ENCODE measurements at regions not wholly inside any gene's neighbourhood (a gene's known extent, or its start where the extent isn't known, plus 50 kb on each side); places are given as distances from the start of the nearest gene placed in this dataset.

GRCh38 chr14:61102549-61103466, 121.8 kb downstream of the SLC38A6 start:
- TF ChIP-seq, protein P1, sequence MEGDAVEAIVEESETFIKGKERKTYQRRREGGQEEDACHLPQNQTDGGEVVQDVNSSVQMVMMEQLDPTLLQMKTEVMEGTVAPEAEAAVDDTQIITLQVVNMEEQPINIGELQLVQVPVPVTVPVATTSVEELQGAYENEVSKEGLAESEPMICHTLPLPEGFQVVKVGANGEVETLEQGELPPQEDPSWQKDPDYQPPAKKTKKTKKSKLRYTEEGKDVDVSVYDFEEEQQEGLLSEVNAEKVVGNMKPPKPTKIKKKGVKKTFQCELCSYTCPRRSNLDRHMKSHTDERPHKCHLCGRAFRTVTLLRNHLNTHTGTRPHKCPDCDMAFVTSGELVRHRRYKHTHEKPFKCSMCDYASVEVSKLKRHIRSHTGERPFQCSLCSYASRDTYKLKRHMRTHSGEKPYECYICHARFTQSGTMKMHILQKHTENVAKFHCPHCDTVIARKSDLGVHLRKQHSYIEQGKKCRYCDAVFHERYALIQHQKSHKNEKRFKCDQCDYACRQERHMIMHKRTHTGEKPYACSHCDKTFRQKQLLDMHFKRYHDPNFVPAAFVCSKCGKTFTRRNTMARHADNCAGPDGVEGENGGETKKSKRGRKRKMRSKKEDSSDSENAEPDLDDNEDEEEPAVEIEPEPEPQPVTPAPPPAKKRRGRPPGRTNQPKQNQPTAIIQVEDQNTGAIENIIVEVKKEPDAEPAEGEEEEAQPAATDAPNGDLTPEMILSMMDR (IDR thresholded peaks at IDR 0.05): no peak
- TF ChIP-seq EP300 (IDR thresholded peaks at IDR 0.05) (no peak), POLR2AphosphoS5 (IDR thresholded peaks at IDR 0.05) (no peak)

All from sigmoid colon (tissue), 4 donors.